Pons (tissue), 1 donor: ENCODE measurements at regions not wholly inside any gene's neighbourhood (a gene's known extent, or its start where the extent isn't known, plus 50 kb on each side); places are given as distances from the start of the nearest gene placed in this dataset.

Experiments
- DNase-seq: peaks from one replicate; pipeline ENCODE4 v3.0.0-alpha.2; 2016; ENCODE audit warnings: low spot score

- no peak for DNase-seq
Observed at GRCh38 chr21:16492892-16493291, 763.1 kb downstream of the USP25 start.

- DNase-seq, result no peak
Observed at GRCh38 chr21:16496609-16497008, 766.8 kb downstream of the USP25 start.

- DNase-seq, result peak; percentile 65
Observed at GRCh38 chr21:16500271-16500670, 770.5 kb downstream of the USP25 start.

GRCh38 chr21:16502273-16502672 lies 772.5 kb downstream of the USP25 start:
- no peak for DNase-seq

- DNase-seq, result no peak
Observed at GRCh38 chr21:16502897-16503296, 773.1 kb downstream of the USP25 start.

- DNase-seq, result no peak
Observed at GRCh38 chr21:16504281-16504680, 774.5 kb downstream of the USP25 start.

GRCh38 chr21:16504766-16505165 lies 775.0 kb downstream of the USP25 start:
- no peak for DNase-seq

- no peak for DNase-seq
Observed at GRCh38 chr21:16509476-16509875, 779.7 kb downstream of the USP25 start.

- DNase-seq, result peak; percentile 98
Observed at GRCh38 chr21:16514316-16514715, 784.5 kb downstream of the USP25 start.

GRCh38 chr21:16517383-16517782 lies 787.6 kb downstream of the USP25 start:
- DNase-seq, result no peak

- no peak for DNase-seq
Observed at GRCh38 chr21:16519036-16519435, 789.3 kb downstream of the USP25 start.

- no peak for DNase-seq
Observed at GRCh38 chr21:16519644-16520043, 789.9 kb downstream of the USP25 start.

GRCh38 chr21:16522548-16522947 lies 792.8 kb downstream of the USP25 start:
- no peak for DNase-seq

- DNase-seq, result no peak
Observed at GRCh38 chr21:16530656-16531055, 800.9 kb downstream of the USP25 start.

GRCh38 chr21:16532840-16533239 lies 803.1 kb downstream of the USP25 start:
- DNase-seq, result peak; percentile 62

- DNase-seq, result peak; percentile 88
Observed at GRCh38 chr21:16533692-16534407, 804.1 kb downstream of the USP25 start.

GRCh38 chr21:16534408-16535101 lies 804.8 kb downstream of the USP25 start:
- peak; percentile 89 for DNase-seq

GRCh38 chr21:16535102-16535422 lies 805.3 kb downstream of the USP25 start:
- DNase-seq, result peak; percentile 91

- DNase-seq, result no peak
Observed at GRCh38 chr21:16535626-16536025, 805.8 kb downstream of the USP25 start.

GRCh38 chr21:16536140-16536539 lies 806.4 kb downstream of the USP25 start:
- peak; percentile 55 for DNase-seq

GRCh38 chr21:16536643-16537434 lies 807.1 kb downstream of the USP25 start:
- DNase-seq, result peak; percentile 81

GRCh38 chr21:16537501-16537900 lies 807.7 kb downstream of the USP25 start:
- peak; percentile 61 for DNase-seq

GRCh38 chr21:16538405-16538804 lies 808.6 kb downstream of the USP25 start:
- DNase-seq, result no peak
